ENCODE measurements at regions not wholly inside any gene's neighbourhood (a gene's known extent, or its start where the extent isn't known, plus 50 kb on each side); places are given as distances from the start of the nearest gene placed in this dataset.

- Histone ChIP-seq H3K4me3 (no peak overlapping the region), H3K9me3 (no peaks in the 10 kb centered on the region), H3K4me1 (no peaks in the 10 kb centered on the region), H3K36me3 (no peaks in the 10 kb centered on the region), H3K27me3 (no peaks in the 10 kb centered on the region), H3K27ac (no peak overlapping the region)
- DNase-seq (ENCODE audit: extremely low spot score in 2 of 2) = no peak
- TF ChIP-seq CTCF (IDR thresholded peaks at IDR 0.05) (no peak), POLR2A (IDR thresholded peaks at IDR 0.05) (no peak), POLR2AphosphoS5 (IDR thresholded peaks at IDR 0.05; ENCODE audit: insufficient read depth in 1 of 2, low read depth in 1 of 2) (no peak)
- intact Hi-C loops (cut with DNase I) = no loop called here
These were observed 84.5 kb upstream of the WWC2 start for GRCh38 chr4:183014361-183015084.

DNA sequence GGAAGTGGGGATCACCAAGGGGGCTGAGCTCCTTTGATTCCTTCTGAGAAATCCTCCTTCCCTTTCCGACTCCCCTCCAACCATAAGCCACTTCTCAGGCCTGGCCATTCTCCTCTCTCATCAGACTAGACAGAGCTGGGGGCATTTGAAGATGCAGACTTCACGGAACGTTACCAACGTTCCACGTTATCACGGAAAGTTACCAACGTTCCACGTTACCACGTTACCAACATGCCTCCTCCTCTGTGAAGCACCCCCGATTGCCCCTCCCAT is 85.4 kb upstream of the WWC2 start:
- Histone ChIP-seq H3K4me1 (no peaks in the 10 kb centered on the region), H3K9me3 (no peaks in the 10 kb centered on the region), H3K27me3 (no peaks in the 10 kb centered on the region), H3K36me3 (no peaks in the 10 kb centered on the region), H3K4me3 (no peak overlapping the region), H3K27ac (no peak overlapping the region)
- intact Hi-C loops (cut with DNase I) = no loop called here
- no peak for DNase-seq (ENCODE audit: extremely low spot score in 2 of 2)
- TF ChIP-seq CTCF (IDR thresholded peaks at IDR 0.05) = no peak
- no peak for TF ChIP-seq POLR2A (IDR thresholded peaks at IDR 0.05)
- no peak for TF ChIP-seq POLR2AphosphoS5 (IDR thresholded peaks at IDR 0.05; ENCODE audit: insufficient read depth in 1 of 2, low read depth in 1 of 2)

DNA sequence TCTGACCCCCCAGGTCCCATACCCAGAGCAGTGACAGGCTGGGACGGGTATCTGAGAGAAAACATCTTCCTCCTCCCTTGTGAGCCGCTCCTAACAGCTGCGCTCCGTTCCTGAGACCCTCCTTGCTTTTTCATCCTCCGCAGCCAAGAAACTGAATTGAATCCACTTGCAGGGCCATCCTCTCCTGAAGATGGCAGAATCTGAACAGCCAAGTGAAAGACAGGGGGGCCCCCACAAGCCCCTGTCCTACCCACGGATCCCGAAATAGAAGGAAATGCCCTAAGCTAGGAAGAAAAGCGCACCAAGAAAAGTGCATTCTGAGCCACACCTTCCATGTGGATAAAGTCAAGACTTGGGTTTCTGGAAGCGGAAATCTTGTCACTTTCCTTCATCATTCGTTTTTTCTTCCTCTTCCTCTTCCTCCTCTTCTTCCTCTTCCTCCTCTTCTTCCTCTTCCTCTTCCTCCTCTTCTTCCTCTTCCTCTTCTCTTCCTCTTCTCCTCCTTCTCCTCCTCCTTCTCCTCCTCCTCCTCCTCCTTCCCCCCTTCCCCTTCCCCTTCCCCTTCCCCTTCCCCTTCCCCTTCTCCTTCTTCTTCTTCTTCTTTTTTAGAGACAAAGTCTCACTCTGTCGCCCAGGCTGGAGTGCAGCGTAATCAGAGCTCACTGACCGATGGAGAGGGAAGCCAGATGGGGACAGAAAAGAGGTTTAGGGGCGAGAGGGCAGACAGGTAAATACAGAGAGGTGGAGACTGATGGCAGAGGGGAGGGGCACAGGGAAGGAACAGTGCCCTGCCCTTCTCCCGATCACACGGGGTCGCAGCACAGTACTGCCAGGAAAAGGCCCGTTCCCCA is 86.0 kb upstream of the WWC2 start:
- no peak overlapping the region for H3K27ac ChIP-seq
- TF ChIP-seq POLR2AphosphoS5 (IDR thresholded peaks at IDR 0.05; ENCODE audit: insufficient read depth in 1 of 2, low read depth in 1 of 2) (no peak), CTCF (IDR thresholded peaks at IDR 0.05) (no peak), POLR2A (IDR thresholded peaks at IDR 0.05) (no peak)
- H3K4me3 ChIP-seq = no peak overlapping the region
- H3K4me1 ChIP-seq = no peaks in the 10 kb centered on the region
- intact Hi-C loops (cut with DNase I) = no loop called here
- no peaks in the 10 kb centered on the region for H3K9me3 ChIP-seq
- no peak for DNase-seq (ENCODE audit: extremely low spot score in 2 of 2)
- no peaks in the 10 kb centered on the region for H3K36me3 ChIP-seq
- no peaks in the 10 kb centered on the region for H3K27me3 ChIP-seq

DNA sequence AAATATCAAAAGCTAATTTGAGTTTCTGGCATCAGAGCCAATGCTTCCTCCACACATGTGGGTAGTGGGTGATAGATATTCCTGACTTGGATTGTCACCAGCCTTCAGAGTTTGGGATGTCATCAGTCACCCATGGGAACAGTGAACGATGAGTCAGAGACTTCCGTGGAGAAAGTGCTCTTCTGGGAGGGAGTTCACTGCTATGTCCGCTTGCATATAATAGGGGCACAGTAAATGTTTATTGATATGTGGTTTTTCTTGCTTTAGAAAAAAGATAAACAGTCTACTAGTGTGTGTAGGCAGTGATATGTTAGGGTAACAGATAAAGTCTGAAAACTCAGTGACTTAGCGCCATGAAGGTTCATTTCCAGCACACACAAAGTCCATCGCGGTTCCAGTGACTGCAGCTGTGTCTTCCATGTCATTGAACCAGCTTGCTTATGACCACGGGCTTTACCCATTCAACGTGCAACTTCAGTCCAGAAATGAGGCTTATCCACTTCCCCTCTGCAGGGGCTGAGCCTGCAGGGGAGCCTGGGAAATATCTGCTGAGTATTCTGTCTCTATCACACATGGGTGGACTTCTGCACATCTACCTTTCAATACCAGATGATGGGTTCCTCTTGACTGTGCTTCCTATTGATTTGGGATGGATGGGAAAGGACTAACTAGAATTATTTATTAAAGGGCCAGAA is 87.7 kb upstream of the WWC2 start:
- H3K4me1 ChIP-seq = no peaks in the 10 kb centered on the region
- TF ChIP-seq POLR2AphosphoS5 (IDR thresholded peaks at IDR 0.05; ENCODE audit: insufficient read depth in 1 of 2, low read depth in 1 of 2) = no peak
- TF ChIP-seq POLR2A (IDR thresholded peaks at IDR 0.05) = no peak
- no peak for TF ChIP-seq CTCF (IDR thresholded peaks at IDR 0.05)
- intact Hi-C loops (cut with DNase I) = no loop called here
- DNase-seq (ENCODE audit: extremely low spot score in 2 of 2) = no peak
- no peaks in the 10 kb centered on the region for H3K27me3 ChIP-seq
- no peaks in the 10 kb centered on the region for H3K36me3 ChIP-seq
- H3K27ac ChIP-seq = no peak overlapping the region
- no peak overlapping the region for H3K4me3 ChIP-seq
- no peaks in the 10 kb centered on the region for H3K9me3 ChIP-seq

All from vagina (tissue), 2 donors.